ENCODE measurements at regions not wholly inside any gene's neighbourhood (a gene's known extent, or its start where the extent isn't known, plus 50 kb on each side); places are given as distances from the start of the nearest gene placed in this dataset.

DNA sequence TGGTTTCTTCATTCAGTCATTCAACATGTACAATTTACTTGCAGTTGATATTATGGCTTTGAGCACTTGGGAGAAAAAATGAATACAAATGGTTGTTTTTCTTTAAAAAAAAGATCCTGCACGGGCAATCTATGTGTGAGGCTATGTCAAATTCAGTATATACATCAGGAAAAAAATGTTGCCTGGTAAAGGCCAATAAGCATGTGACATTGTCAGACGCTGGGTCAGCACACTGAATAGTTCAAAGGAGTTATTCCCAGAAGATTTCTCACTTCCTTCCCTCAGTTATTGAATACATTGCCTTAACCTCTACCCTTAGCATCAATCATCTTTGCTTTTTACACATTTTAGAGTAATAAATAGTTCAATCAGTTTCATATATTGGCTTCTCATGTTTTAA lies 319.2 kb downstream of the NUAK1 start:
- Histone ChIP-seq H3K36me3 (replicated peaks in 1 of 2; ENCODE audit: control insufficient read depth in 1 of 2, insufficient read depth in 2 of 2, low read length in 2 of 2) (no peaks in the 10 kb centered on the region), H3K27ac (ENCODE audit: extremely low read length, insufficient read depth, low read length) (no peak overlapping the region), H3K9ac (ENCODE audit: insufficient read depth, low read depth, low read length) (no peak overlapping the region), H3K4me2 (ENCODE audit: low read depth, low read length) (no peak overlapping the region), H3K4me1 (ENCODE audit: insufficient read depth, low read length) (no peaks in the 10 kb centered on the region), H3K79me2 (ENCODE audit: insufficient read depth, low read length) (no peaks in the 10 kb centered on the region), H3K9me3 (ENCODE audit: low read length) (no peaks in the 10 kb centered on the region), H3K27me3 (ENCODE audit: control insufficient read depth in 1 of 2, insufficient read depth in 2 of 2, low read length in 2 of 2) (no peaks in the 10 kb centered on the region; a peak in 1 of 5 replicates), H4K20me1 (ENCODE audit: insufficient read depth, low read length) (no peaks in the 10 kb centered on the region), H3K4me3 (replicated peaks in 1 of 3; ENCODE audit: insufficient read depth in 1 of 3, low read depth in 2 of 3, low read length in 3 of 3) (no peak overlapping the region), H2AFZ (ENCODE audit: low read length) (no peak overlapping the region)
- 5% methylated on average over 2 of the region's 2 CpGs for WGBS (ENCODE audit: low lambda C conversion rate)
- BruUV-seq (replicated peaks): no TSS peak
- ChIA-PET POLR2A (no interaction called here), CTCF (ENCODE audit: low intra/inter-chr PET ratio, low total read pairs) (no interaction called here)
- DNase-seq (ENCODE audit: low spot score) (no peak), ATAC-seq (no peak), FAIRE-seq (no peak)
- intact Hi-C loops (cut with micrococcal nuclease; ENCODE audit: unreplicated experiment) (no loop called here), in situ Hi-C loops (cut with HindIII; ENCODE audit: extremely low pct_ligation_motif_present, low pct_unique_long_range_greater_than_20kb) (no loop called here)
- no peak for TF ChIP-seq FOSL2 (CRISPR knock-in tag; IDR thresholded peaks at IDR 0.05)

DNA sequence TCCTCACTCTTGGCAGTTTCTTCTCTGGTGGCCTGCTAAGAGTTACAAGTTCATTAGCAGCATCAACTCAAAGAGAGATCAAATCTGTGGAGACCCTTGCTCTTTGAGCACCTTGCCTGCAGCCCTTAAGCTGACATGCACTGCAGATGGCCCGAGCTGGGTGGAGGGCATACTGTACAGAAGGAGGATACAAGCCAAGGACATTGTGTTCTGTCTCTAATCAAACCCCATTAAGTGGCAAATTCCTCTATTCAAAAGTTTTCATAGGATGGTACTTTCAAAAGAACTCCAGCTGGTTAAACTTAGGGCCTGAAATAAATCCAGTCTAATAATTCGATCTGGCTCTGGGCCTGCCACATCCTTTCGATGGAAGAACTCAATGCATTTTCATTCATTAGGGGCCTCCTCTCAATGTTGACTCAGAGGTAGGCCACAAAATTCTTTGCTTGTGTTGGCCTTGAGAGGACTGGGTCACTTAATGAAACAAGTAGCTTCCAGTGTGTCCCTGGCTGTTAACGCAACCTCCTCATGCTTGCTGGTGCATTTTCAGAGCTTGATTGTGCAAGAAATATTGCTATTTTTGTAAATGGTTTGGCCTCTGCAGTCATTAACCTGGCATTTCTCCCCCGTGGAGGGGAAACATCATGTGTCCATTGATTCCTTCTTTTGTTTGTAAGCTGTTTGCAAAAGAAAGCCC lies 318.2 kb downstream of the NUAK1 start:
- ChIA-PET CTCF (ENCODE audit: low intra/inter-chr PET ratio, low total read pairs) (no interaction called here), POLR2A (no interaction called here)
- H3K9me3 ChIP-seq (ENCODE audit: low read length): no peaks in the 10 kb centered on the region
- ATAC-seq (no peak), FAIRE-seq (no peak), DNase-seq (ENCODE audit: low spot score) (peak; percentile 40)
- H3K36me3 ChIP-seq (replicated peaks in 1 of 2; ENCODE audit: control insufficient read depth in 1 of 2, insufficient read depth in 2 of 2, low read length in 2 of 2): no peaks in the 10 kb centered on the region
- no peak overlapping the region for H3K9ac ChIP-seq (ENCODE audit: insufficient read depth, low read depth, low read length)
- 0% methylated on average over 5 of the region's 5 CpGs for WGBS (ENCODE audit: low lambda C conversion rate)
- in situ Hi-C loops (cut with HindIII; ENCODE audit: extremely low pct_ligation_motif_present, low pct_unique_long_range_greater_than_20kb) (no loop called here), intact Hi-C loops (cut with micrococcal nuclease; ENCODE audit: unreplicated experiment) (no loop called here)
- H3K4me2 ChIP-seq (ENCODE audit: low read depth, low read length): no peak overlapping the region
- H4K20me1 ChIP-seq (ENCODE audit: insufficient read depth, low read length): no peaks in the 10 kb centered on the region
- TF ChIP-seq MEIS1 (CRISPR knock-in tag; IDR thresholded peaks at IDR 0.05; ENCODE audit: borderline replicate concordance): no peak
- TF ChIP-seq CEBPB (IDR thresholded peaks at IDR 0.05; ENCODE audit: borderline replicate concordance, low read depth, low read length): peak; percentile 52; the same call in 1 of the 2 replicates
- H3K79me2 ChIP-seq (ENCODE audit: insufficient read depth, low read length): no peaks in the 10 kb centered on the region
- BruUV-seq (replicated peaks): no TSS peak
- no peaks in the 10 kb centered on the region for H3K4me1 ChIP-seq (ENCODE audit: insufficient read depth, low read length)
- no peak overlapping the region for H3K4me3 ChIP-seq (replicated peaks in 1 of 3; ENCODE audit: insufficient read depth in 1 of 3, low read depth in 2 of 3, low read length in 3 of 3)
- no peaks in the 10 kb centered on the region; a peak in 1 of 5 replicates for H3K27me3 ChIP-seq (ENCODE audit: control insufficient read depth in 1 of 2, insufficient read depth in 2 of 2, low read length in 2 of 2)
- H2AFZ ChIP-seq (ENCODE audit: low read length): no peak overlapping the region
- H3K27ac ChIP-seq (ENCODE audit: extremely low read length, insufficient read depth, low read length): no peak overlapping the region
